SK-N-SH (cell line): ENCODE measurements at regions not wholly inside any gene's neighbourhood (a gene's known extent, or its start where the extent isn't known, plus 50 kb on each side); places are given as distances from the start of the nearest gene placed in this dataset.

Source experiments
- CTCF ChIA-PET: fragments of 300-600, 350-600 bp; formaldehyde crosslinking; extraction: SDS; loops from one replicate; lab custom pipeline; 2021; lab: Yijun Ruan, JAX
- POLR2A ChIA-PET: fragments of 350-600 bp; sonication (Branson Sonifier 250); formaldehyde crosslinking; extraction: SDS; loops from one replicate; lab custom pipeline; 2020; ENCODE audit warnings: antibody characterized with exemption, inconsistent platforms; lab: Yijun Ruan, JAX
- DNase-seq: peaks from one replicate; pipeline ENCODE4 v3.0.0; 2012
- H2AFZ ChIP-seq: fragments of 200-600 bp; sonication (generic); 2 replicates; pipeline ENCODE4 v1.8.1; 2016; ENCODE audit warnings: antibody characterized with exemption, mild to moderate bottlenecking, low read depth
- H3F3A ChIP-seq: fragments of 200-600 bp; sonication (generic); replicated peaks from 2 replicates; pipeline ENCODE3; 2016; ENCODE audit warnings: antibody characterized with exemption, mild to moderate bottlenecking; ENCODE audit not compliant: insufficient read depth
- H3K27ac ChIP-seq, 2 experiments: fragments of 200-500 bp in 1 of 2; fragments of 200-600 bp in 1 of 2; sonication (Bioruptor generic) in 1 of 2; sonication (generic), shearing (Covaris generic) in 1 of 2; 2 replicates each; pipeline versions ENCODE4 v1.5.1 to v1.6.1; 2014 to 2016; ENCODE audit warnings: low read depth in 2 of 2, inconsistent platforms in 1 of 2, low read length in 1 of 2, mild to moderate bottlenecking in 1 of 2, mixed read lengths in 1 of 2
- H3K27me3 ChIP-seq: fragments of 200-600 bp; sonication (generic), shearing (Covaris generic); 2 replicates; pipeline ENCODE4 v1.6.1; 2016; ENCODE audit warnings: mixed run types; ENCODE audit not compliant: insufficient read depth
- H3K36me3 ChIP-seq, 2 experiments: fragments of 200-500 bp in 1 of 2; fragments of 200-600 bp in 1 of 2; sonication (Bioruptor generic) in 1 of 2; sonication (generic) in 1 of 2; replicated peaks in 1 of 2; 2 replicates each; pipeline versions ENCODE3 to v1.5.1; 2014 to 2016; ENCODE audit warnings: low read length in 1 of 2, mild to moderate bottlenecking in 1 of 2; ENCODE audit not compliant: insufficient read depth in 2 of 2, control insufficient read depth in 1 of 2
- H3K4me1 ChIP-seq, 2 experiments: fragments of 200-500 bp in 1 of 2; fragments of 200-600 bp in 1 of 2; sonication (Bioruptor generic) in 1 of 2; sonication (generic), shearing (Covaris generic) in 1 of 2; 2 replicates each; pipeline versions ENCODE4 v1.5.1 to v1.6.1; 2014 to 2016; ENCODE audit warnings: low read depth in 1 of 2, low read length in 1 of 2, mixed run types in 1 of 2; ENCODE audit not compliant: insufficient read depth in 2 of 2, control insufficient read depth in 1 of 2
- H3K4me2 ChIP-seq: fragments of 200-600 bp; sonication (generic), shearing (Covaris generic); 2 replicates; pipeline ENCODE4 v1.6.1; 2017; ENCODE audit warnings: mixed run types
- H3K4me3 ChIP-seq, 2 experiments: fragments of 200-500 bp in 1 of 2; fragments of 200-600 bp in 1 of 2; sonication (Bioruptor generic) in 1 of 2; sonication (generic), shearing (Covaris generic) in 1 of 2; 2 replicates each; pipeline versions ENCODE4 v1.5.1 to v1.8.1; 2014 to 2016; ENCODE audit warnings: low read depth in 2 of 2, inconsistent platforms in 1 of 2, low read length in 1 of 2, mild to moderate bottlenecking in 1 of 2, mixed read lengths in 1 of 2, moderate library complexity in 1 of 2
- H3K79me2 ChIP-seq: fragments of 200-600 bp; sonication (generic); 2 replicates; pipeline ENCODE4 v1.8.1; 2017; ENCODE audit warnings: mild to moderate bottlenecking; ENCODE audit not compliant: insufficient read depth
- H3K9ac ChIP-seq: fragments of 200-600 bp; sonication (generic); 2 replicates; pipeline ENCODE4 v1.6.1; 2017; ENCODE audit warnings: mixed run types
- H3K9me2 ChIP-seq: fragments of 200-600 bp; sonication (generic); 2 replicates; pipeline ENCODE4 v1.6.1; 2017; ENCODE audit warnings: mixed run types
- H3K9me3 ChIP-seq: fragments of 200-600 bp; sonication (generic); 2 replicates; pipeline ENCODE4 v1.6.1; 2017; ENCODE audit warnings: mixed run types, mild to moderate bottlenecking, moderate library complexity
- H4K20me1 ChIP-seq: fragments of 200-600 bp; sonication (generic); 2 replicates; pipeline ENCODE4 v1.6.1; 2017; ENCODE audit warnings: mild to moderate bottlenecking, mixed run types; ENCODE audit not compliant: insufficient read depth
- CHD2 ChIP-seq: fragments of 150-350 bp; IDR thresholded peaks from 2 replicates; pipeline ENCODE4 v1.6.1; 2018; ENCODE audit warnings: low read length; ENCODE audit not compliant: partially characterized antibody
- EP300 ChIP-seq, 2 experiments: IDR thresholded peaks; 2 replicates each; pipeline versions ENCODE4 v1.4.0 to v1.6.1; 2012; ENCODE audit warnings: borderline replicate concordance in 1 of 2, low read depth in 1 of 2, low read length in 1 of 2
- FOXM1 ChIP-seq: IDR thresholded peaks from 2 replicates; pipeline ENCODE4 v1.4.0; 2012; ENCODE audit warnings: low read depth, mild to moderate bottlenecking
- MEF2A ChIP-seq: IDR thresholded peaks from 2 replicates; pipeline ENCODE4 v1.4.0; 2012; ENCODE audit warnings: low read depth, borderline replicate concordance
- MXI1 ChIP-seq: IDR thresholded peaks from 2 replicates; pipeline ENCODE4 v1.6.1; 2012; ENCODE audit warnings: mild to moderate bottlenecking, low read depth, low read length, improper control_type of control experiment
- NFIC ChIP-seq: IDR thresholded peaks from 2 replicates; pipeline ENCODE4 v1.4.0; 2012; ENCODE audit warnings: borderline replicate concordance
- RAD21 ChIP-seq: IDR thresholded peaks from 2 replicates; pipeline ENCODE4 v1.6.1; 2012; ENCODE audit warnings: mild to moderate bottlenecking, low read length
- RCOR1 ChIP-seq: fragments of 150-350 bp; IDR thresholded peaks from 2 replicates; pipeline ENCODE4 v1.6.1; 2017; ENCODE audit warnings: antibody characterized with exemption, low read length
- TAF1 ChIP-seq: IDR thresholded peaks from 2 replicates; pipeline ENCODE4 v1.6.1; 2012; ENCODE audit warnings: low read depth, mild to moderate bottlenecking, low read length, moderate library complexity, borderline replicate concordance
- TCF12 ChIP-seq: IDR thresholded peaks from 2 replicates; pipeline ENCODE4 v1.4.0; 2012
- WGBS: methylation state at CpG from one replicate; pipeline ENCODE4 v1.1.6; 2017; ENCODE audit warnings: low lambda C conversion rate; 5-methylcytosine and 5-hydroxymethylcytosine counted together
- TF ChIP-seq, protein P1 (sequence below): IDR thresholded peaks from 2 replicates; pipeline ENCODE4 v1.6.1; 2012; ENCODE audit warnings: mild to moderate bottlenecking, low read depth, low read length, moderate library complexity
- TF ChIP-seq, protein P2 (sequence below): fragments of 200-600 bp; sonication (generic); IDR thresholded peaks from 2 replicates; pipeline ENCODE4 v1.6.1; 2017; ENCODE audit warnings: antibody characterized with exemption, mild to moderate bottlenecking, moderate library complexity
- TF ChIP-seq, protein P3 (sequence below): IDR thresholded peaks from 2 replicates; pipeline ENCODE4 v1.4.0; 2012; ENCODE audit warnings: low read depth, borderline replicate concordance
- TF ChIP-seq, protein P4 (sequence below): IDR thresholded peaks from 2 replicates; pipeline ENCODE4 v1.4.0; 2012; ENCODE audit warnings: low read depth
- TF ChIP-seq, protein P5 (sequence below): fragments of 150-350 bp; IDR thresholded peaks from 2 replicates; pipeline ENCODE4 v1.6.1; 2016; ENCODE audit warnings: mild to moderate bottlenecking, low read depth, low read length
- TF ChIP-seq, protein P6 (sequence below): IDR thresholded peaks from 2 replicates; pipeline ENCODE4 v1.4.0; 2012; ENCODE audit warnings: low read depth, borderline replicate concordance

DNA sequence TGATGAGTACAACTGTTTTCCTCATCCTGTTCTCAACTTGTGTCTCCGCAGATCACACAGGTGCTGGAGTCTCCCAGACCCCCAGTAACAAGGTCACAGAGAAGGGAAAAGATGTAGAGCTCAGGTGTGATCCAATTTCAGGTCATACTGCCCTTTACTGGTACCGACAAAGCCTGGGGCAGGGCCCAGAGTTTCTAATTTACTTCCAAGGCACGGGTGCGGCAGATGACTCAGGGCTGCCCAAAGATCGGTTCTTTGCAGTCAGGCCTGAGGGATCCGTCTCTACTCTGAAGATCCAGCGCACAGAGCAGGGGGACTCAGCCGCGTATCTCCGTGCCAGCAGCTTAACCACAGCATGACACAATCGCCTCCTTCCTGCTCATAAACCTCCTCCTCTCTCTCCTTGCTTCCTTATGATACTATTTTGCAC, 126.7 kb upstream of the PRSS58 start:
- Histone ChIP-seq H3K9me2 (no peaks in the 10 kb centered on the region), H3K4me3 (no peak overlapping the region), H3K36me3 (no peaks in the 10 kb centered on the region), H3K27ac (no peak overlapping the region), H3K79me2 (no peaks in the 10 kb centered on the region), H3K9me3 (no peaks in the 10 kb centered on the region), H3K4me2 (no peak overlapping the region), H2AFZ (no peak overlapping the region), H4K20me1 (no peaks in the 10 kb centered on the region), H3K4me1 (peaks cover 0 to 15% of the 10 kb centered on the region in 2 experiments; a peak in 1 of 4 replicates), H3K27me3 (no peaks in the 10 kb centered on the region; the same call in 1 of the 2 replicates), H3K9ac (no peak overlapping the region), H3F3A (no peaks in the 10 kb centered on the region)
- no peak for DNase-seq
- POLR2A ChIA-PET: no interaction called here
- TF ChIP-seq NFIC (no peak), TCF12 (no peak), RCOR1 (no peak), MEF2A (no peak), MXI1 (no peak), EP300 (IDR thresholded peaks at IDR 0.05; ENCODE audit: borderline replicate concordance in 1 of 2, low read depth in 1 of 2, low read length in 1 of 2) (no peak), RAD21 (no peak), CHD2 (no peak), FOXM1 (no peak), TAF1 (no peak)
- TF ChIP-seq, protein P1, sequence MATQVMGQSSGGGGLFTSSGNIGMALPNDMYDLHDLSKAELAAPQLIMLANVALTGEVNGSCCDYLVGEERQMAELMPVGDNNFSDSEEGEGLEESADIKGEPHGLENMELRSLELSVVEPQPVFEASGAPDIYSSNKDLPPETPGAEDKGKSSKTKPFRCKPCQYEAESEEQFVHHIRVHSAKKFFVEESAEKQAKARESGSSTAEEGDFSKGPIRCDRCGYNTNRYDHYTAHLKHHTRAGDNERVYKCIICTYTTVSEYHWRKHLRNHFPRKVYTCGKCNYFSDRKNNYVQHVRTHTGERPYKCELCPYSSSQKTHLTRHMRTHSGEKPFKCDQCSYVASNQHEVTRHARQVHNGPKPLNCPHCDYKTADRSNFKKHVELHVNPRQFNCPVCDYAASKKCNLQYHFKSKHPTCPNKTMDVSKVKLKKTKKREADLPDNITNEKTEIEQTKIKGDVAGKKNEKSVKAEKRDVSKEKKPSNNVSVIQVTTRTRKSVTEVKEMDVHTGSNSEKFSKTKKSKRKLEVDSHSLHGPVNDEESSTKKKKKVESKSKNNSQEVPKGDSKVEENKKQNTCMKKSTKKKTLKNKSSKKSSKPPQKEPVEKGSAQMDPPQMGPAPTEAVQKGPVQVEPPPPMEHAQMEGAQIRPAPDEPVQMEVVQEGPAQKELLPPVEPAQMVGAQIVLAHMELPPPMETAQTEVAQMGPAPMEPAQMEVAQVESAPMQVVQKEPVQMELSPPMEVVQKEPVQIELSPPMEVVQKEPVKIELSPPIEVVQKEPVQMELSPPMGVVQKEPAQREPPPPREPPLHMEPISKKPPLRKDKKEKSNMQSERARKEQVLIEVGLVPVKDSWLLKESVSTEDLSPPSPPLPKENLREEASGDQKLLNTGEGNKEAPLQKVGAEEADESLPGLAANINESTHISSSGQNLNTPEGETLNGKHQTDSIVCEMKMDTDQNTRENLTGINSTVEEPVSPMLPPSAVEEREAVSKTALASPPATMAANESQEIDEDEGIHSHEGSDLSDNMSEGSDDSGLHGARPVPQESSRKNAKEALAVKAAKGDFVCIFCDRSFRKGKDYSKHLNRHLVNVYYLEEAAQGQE: no peak
- TF ChIP-seq, protein P2, sequence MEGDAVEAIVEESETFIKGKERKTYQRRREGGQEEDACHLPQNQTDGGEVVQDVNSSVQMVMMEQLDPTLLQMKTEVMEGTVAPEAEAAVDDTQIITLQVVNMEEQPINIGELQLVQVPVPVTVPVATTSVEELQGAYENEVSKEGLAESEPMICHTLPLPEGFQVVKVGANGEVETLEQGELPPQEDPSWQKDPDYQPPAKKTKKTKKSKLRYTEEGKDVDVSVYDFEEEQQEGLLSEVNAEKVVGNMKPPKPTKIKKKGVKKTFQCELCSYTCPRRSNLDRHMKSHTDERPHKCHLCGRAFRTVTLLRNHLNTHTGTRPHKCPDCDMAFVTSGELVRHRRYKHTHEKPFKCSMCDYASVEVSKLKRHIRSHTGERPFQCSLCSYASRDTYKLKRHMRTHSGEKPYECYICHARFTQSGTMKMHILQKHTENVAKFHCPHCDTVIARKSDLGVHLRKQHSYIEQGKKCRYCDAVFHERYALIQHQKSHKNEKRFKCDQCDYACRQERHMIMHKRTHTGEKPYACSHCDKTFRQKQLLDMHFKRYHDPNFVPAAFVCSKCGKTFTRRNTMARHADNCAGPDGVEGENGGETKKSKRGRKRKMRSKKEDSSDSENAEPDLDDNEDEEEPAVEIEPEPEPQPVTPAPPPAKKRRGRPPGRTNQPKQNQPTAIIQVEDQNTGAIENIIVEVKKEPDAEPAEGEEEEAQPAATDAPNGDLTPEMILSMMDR: no peak
- TF ChIP-seq, protein P3, sequence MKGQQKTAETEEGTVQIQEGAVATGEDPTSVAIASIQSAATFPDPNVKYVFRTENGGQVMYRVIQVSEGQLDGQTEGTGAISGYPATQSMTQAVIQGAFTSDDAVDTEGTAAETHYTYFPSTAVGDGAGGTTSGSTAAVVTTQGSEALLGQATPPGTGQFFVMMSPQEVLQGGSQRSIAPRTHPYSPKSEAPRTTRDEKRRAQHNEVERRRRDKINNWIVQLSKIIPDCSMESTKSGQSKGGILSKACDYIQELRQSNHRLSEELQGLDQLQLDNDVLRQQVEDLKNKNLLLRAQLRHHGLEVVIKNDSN: no peak
- TF ChIP-seq, protein P4, sequence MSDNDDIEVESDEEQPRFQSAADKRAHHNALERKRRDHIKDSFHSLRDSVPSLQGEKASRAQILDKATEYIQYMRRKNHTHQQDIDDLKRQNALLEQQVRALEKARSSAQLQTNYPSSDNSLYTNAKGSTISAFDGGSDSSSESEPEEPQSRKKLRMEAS: no peak
- TF ChIP-seq, protein P5, sequence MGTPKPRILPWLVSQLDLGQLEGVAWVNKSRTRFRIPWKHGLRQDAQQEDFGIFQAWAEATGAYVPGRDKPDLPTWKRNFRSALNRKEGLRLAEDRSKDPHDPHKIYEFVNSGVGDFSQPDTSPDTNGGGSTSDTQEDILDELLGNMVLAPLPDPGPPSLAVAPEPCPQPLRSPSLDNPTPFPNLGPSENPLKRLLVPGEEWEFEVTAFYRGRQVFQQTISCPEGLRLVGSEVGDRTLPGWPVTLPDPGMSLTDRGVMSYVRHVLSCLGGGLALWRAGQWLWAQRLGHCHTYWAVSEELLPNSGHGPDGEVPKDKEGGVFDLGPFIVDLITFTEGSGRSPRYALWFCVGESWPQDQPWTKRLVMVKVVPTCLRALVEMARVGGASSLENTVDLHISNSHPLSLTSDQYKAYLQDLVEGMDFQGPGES: no peak
- TF ChIP-seq, protein P6, sequence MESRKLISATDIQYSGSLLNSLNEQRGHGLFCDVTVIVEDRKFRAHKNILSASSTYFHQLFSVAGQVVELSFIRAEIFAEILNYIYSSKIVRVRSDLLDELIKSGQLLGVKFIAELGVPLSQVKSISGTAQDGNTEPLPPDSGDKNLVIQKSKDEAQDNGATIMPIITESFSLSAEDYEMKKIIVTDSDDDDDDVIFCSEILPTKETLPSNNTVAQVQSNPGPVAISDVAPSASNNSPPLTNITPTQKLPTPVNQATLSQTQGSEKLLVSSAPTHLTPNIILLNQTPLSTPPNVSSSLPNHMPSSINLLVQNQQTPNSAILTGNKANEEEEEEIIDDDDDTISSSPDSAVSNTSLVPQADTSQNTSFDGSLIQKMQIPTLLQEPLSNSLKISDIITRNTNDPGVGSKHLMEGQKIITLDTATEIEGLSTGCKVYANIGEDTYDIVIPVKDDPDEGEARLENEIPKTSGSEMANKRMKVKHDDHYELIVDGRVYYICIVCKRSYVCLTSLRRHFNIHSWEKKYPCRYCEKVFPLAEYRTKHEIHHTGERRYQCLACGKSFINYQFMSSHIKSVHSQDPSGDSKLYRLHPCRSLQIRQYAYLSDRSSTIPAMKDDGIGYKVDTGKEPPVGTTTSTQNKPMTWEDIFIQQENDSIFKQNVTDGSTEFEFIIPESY: no peak
- CTCF ChIA-PET: interaction anchor here (1.0 to 3.2 kb wide), 14 partner anchors 10 to 99 kb away, joined by 3 to 18 read pairs (median 6); no protein-coding TSS in a partner anchor
- WGBS: 51% methylated on average over 10 of the region's 11 CpGs
